Lower leg skin (tissue), 3 donors: ENCODE measurements at regions not wholly inside any gene's neighbourhood (a gene's known extent, or its start where the extent isn't known, plus 50 kb on each side); places are given as distances from the start of the nearest gene placed in this dataset.

Experiments used
- CTCF ChIP-seq, 3 donors: fragments of 450-650 bp; IDR thresholded peaks; one replicate each; pipeline ENCODE4 v1.5.1; 2016; ENCODE audit warnings: antibody characterized with exemption in 3 of 3, mild to moderate bottlenecking in 3 of 3, moderate library complexity in 2 of 3
- POLR2A ChIP-seq, 2 donors: fragments of 450-650 bp; IDR thresholded peaks; one replicate each; pipeline ENCODE4 v1.6.1; 2016 to 2017; ENCODE audit warnings: antibody characterized with exemption in 2 of 2, mild to moderate bottlenecking in 1 of 2, moderate library complexity in 1 of 2

GRCh38 chr16:51640196-51640595 is 489.1 kb upstream of the SALL1 start:
- no peak for TF ChIP-seq POLR2A (IDR thresholded peaks at IDR 0.05)
- TF ChIP-seq CTCF (IDR thresholded peaks at IDR 0.05): no peak
